Neural cell (in vitro differentiated cells): ENCODE measurements at regions not wholly inside any gene's neighbourhood (a gene's known extent, or its start where the extent isn't known, plus 50 kb on each side); places are given as distances from the start of the nearest gene placed in this dataset.

Experiments used
- H2AFZ ChIP-seq: fragments of 200-600, 300-800 bp; sonication (generic), shearing (Covaris generic); 2 replicates; pipeline ENCODE4 v1.6.0; 2014; ENCODE audit warnings: low read depth, mild to moderate bottlenecking, antibody characterized with exemption, low read length, moderate library complexity
- H3F3A ChIP-seq: fragments of 200-600 bp; shearing (Covaris generic); 2 replicates; pipeline ENCODE4 v1.6.1; 2016; ENCODE audit warnings: mild to moderate bottlenecking, moderate library complexity, mixed read lengths, antibody characterized with exemption, low read length; ENCODE audit not compliant: insufficient read depth, poor library complexity, severe bottlenecking
- H3K27ac ChIP-seq: fragments of 200-600, 300-800 bp; sonication (generic), shearing (Covaris generic); 2 replicates; pipeline ENCODE4 v1.5.1; 2014; ENCODE audit warnings: mild to moderate bottlenecking, low read length, moderate library complexity
- H3K27me3 ChIP-seq: fragments of 300-800, 200-600 bp; sonication (generic), shearing (Covaris generic); 2 replicates; pipeline ENCODE4 v1.6.0; 2014; ENCODE audit warnings: mild to moderate bottlenecking, low read depth, low read length, moderate library complexity; ENCODE audit not compliant: insufficient read depth
- H3K36me3 ChIP-seq: fragments of 300-800, 200-600 bp; sonication (generic), shearing (Covaris generic); 2 replicates; pipeline ENCODE4 v1.5.1; 2014; ENCODE audit warnings: mild to moderate bottlenecking, antibody characterized with exemption, low read length, moderate library complexity; ENCODE audit not compliant: insufficient read depth
- H3K4me2 ChIP-seq: fragments of 300-800, 200-600 bp; sonication (generic), shearing (Covaris generic); 2 replicates; pipeline ENCODE4 v1.6.0; 2014; ENCODE audit warnings: mild to moderate bottlenecking, low read length
- H3K4me3 ChIP-seq: fragments of 300-800, 200-600 bp; sonication (generic), shearing (Covaris generic); 2 replicates; pipeline ENCODE4 v1.5.1; 2014; ENCODE audit warnings: mild to moderate bottlenecking, low read length, moderate library complexity
- H3K79me2 ChIP-seq: fragments of 200-600 bp; shearing (Covaris generic); replicated peaks from 2 replicates; pipeline ENCODE4 v1.6.0; 2014; ENCODE audit warnings: mild to moderate bottlenecking, low read length, moderate library complexity; ENCODE audit not compliant: insufficient read depth
- H3K9ac ChIP-seq: fragments of 300-800, 200-600 bp; sonication (generic), shearing (Covaris generic); 2 replicates; pipeline ENCODE4 v1.6.1; 2016; ENCODE audit warnings: mild to moderate bottlenecking, low read length, mixed read lengths
- H3K9me2 ChIP-seq: fragments of 200-600 bp; shearing (Covaris generic); 2 replicates; pipeline ENCODE4 v1.6.1; 2016; ENCODE audit warnings: mild to moderate bottlenecking, low read length, mixed read lengths; ENCODE audit not compliant: insufficient read depth
- H3K9me3 ChIP-seq: fragments of 200-600, 300-800 bp; sonication (generic), shearing (Covaris generic); 2 replicates; pipeline ENCODE4 v1.6.1; 2016; ENCODE audit warnings: mild to moderate bottlenecking, mixed run types, low read length, moderate library complexity, mixed read lengths
- H4K20me1 ChIP-seq: fragments of 200-600 bp; shearing (Covaris generic); 2 replicates; pipeline ENCODE4 v1.6.1; 2016; ENCODE audit warnings: mild to moderate bottlenecking, mixed run types; ENCODE audit not compliant: insufficient read depth
- EP300 ChIP-seq: fragments of 450-650 bp; conservative IDR thresholded peaks from 2 replicates; pipeline ENCODE4 v1.6.1; 2014; ENCODE audit warnings: antibody characterized with exemption, mild to moderate bottlenecking, moderate library complexity; ENCODE audit not compliant: poor library complexity, severe bottlenecking
- EZH2 ChIP-seq: fragments of 200-600, 300-800 bp; shearing (Covaris generic), sonication (generic); IDR thresholded peaks from 2 replicates; pipeline ENCODE4 v1.6.1; 2014; ENCODE audit warnings: antibody characterized with exemption, low read length, borderline replicate concordance, mild to moderate bottlenecking; ENCODE audit not compliant: insufficient read depth, poor library complexity, severe bottlenecking
- MXI1 ChIP-seq: fragments of 450-650 bp; conservative IDR thresholded peaks from 2 replicates; pipeline ENCODE4 v1.6.1; 2014; ENCODE audit warnings: antibody characterized with exemption, mild to moderate bottlenecking; ENCODE audit not compliant: poor library complexity, severe bottlenecking
- POLR2AphosphoS5 ChIP-seq: IDR thresholded peaks from 2 replicates; pipeline ENCODE4 v1.6.1; 2012
- RAD21 ChIP-seq: fragments of 450-650 bp; conservative IDR thresholded peaks from 2 replicates; pipeline ENCODE4 v1.6.1; 2014; ENCODE audit warnings: antibody characterized with exemption, mild to moderate bottlenecking, moderate library complexity
- SMC3 ChIP-seq: fragments of 450-650 bp; conservative IDR thresholded peaks from 2 replicates; pipeline ENCODE4 v1.6.1; 2014; ENCODE audit warnings: antibody characterized with exemption, mild to moderate bottlenecking, moderate library complexity; ENCODE audit not compliant: poor library complexity
- TAF1 ChIP-seq: IDR thresholded peaks from 2 replicates; pipeline ENCODE4 v1.6.1; 2012; ENCODE audit warnings: low read depth
- TF ChIP-seq, protein P1 (sequence below): IDR thresholded peaks from 2 replicates; pipeline ENCODE4 v1.6.1; 2012; ENCODE audit warnings: borderline replicate concordance
- TF ChIP-seq, protein P2 (sequence below): fragments of 450-650 bp; IDR thresholded peaks from 2 replicates; pipeline ENCODE4 v1.5.1; 2014; ENCODE audit warnings: antibody characterized with exemption, mild to moderate bottlenecking, moderate library complexity; ENCODE audit not compliant: poor library complexity, severe bottlenecking

DNA sequence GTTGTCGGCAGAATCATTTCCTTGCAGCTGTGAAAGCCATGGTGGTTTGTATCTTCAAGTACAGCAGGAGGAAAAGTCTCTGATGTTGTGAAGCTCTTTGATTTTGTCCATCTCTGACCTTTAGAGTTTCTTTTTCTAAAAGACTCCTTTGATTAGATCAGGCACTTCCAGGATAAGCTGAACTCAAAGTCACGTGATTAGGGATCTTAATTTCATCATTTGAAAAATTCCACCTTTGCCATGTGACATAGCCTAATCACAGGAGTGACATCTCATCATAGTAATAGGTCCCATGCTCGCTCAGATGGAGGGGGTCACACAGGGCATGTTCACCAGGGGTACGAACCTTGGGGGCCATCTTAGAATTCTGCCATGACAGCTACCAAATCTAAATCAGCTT, 441.5 kb upstream of the CDH4 start:
- no peaks in the 10 kb centered on the region for H3K79me2 ChIP-seq
- H2AFZ ChIP-seq = no peak overlapping the region
- H4K20me1 ChIP-seq = no peaks in the 10 kb centered on the region
- H3K4me3 ChIP-seq = no peak overlapping the region
- no peak overlapping the region for H3K9ac ChIP-seq
- H3K36me3 ChIP-seq = no peaks in the 10 kb centered on the region
- H3K4me2 ChIP-seq = no peak overlapping the region
- TF ChIP-seq TAF1 (no peak), MXI1 (no peak), POLR2AphosphoS5 (no peak), RAD21 (no peak), SMC3 (no peak), EZH2 (no peak), EP300 (no peak)
- TF ChIP-seq, protein P1, sequence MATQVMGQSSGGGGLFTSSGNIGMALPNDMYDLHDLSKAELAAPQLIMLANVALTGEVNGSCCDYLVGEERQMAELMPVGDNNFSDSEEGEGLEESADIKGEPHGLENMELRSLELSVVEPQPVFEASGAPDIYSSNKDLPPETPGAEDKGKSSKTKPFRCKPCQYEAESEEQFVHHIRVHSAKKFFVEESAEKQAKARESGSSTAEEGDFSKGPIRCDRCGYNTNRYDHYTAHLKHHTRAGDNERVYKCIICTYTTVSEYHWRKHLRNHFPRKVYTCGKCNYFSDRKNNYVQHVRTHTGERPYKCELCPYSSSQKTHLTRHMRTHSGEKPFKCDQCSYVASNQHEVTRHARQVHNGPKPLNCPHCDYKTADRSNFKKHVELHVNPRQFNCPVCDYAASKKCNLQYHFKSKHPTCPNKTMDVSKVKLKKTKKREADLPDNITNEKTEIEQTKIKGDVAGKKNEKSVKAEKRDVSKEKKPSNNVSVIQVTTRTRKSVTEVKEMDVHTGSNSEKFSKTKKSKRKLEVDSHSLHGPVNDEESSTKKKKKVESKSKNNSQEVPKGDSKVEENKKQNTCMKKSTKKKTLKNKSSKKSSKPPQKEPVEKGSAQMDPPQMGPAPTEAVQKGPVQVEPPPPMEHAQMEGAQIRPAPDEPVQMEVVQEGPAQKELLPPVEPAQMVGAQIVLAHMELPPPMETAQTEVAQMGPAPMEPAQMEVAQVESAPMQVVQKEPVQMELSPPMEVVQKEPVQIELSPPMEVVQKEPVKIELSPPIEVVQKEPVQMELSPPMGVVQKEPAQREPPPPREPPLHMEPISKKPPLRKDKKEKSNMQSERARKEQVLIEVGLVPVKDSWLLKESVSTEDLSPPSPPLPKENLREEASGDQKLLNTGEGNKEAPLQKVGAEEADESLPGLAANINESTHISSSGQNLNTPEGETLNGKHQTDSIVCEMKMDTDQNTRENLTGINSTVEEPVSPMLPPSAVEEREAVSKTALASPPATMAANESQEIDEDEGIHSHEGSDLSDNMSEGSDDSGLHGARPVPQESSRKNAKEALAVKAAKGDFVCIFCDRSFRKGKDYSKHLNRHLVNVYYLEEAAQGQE = no peak
- TF ChIP-seq, protein P2, sequence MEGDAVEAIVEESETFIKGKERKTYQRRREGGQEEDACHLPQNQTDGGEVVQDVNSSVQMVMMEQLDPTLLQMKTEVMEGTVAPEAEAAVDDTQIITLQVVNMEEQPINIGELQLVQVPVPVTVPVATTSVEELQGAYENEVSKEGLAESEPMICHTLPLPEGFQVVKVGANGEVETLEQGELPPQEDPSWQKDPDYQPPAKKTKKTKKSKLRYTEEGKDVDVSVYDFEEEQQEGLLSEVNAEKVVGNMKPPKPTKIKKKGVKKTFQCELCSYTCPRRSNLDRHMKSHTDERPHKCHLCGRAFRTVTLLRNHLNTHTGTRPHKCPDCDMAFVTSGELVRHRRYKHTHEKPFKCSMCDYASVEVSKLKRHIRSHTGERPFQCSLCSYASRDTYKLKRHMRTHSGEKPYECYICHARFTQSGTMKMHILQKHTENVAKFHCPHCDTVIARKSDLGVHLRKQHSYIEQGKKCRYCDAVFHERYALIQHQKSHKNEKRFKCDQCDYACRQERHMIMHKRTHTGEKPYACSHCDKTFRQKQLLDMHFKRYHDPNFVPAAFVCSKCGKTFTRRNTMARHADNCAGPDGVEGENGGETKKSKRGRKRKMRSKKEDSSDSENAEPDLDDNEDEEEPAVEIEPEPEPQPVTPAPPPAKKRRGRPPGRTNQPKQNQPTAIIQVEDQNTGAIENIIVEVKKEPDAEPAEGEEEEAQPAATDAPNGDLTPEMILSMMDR = no peak
- no peaks in the 10 kb centered on the region for H3K27me3 ChIP-seq
- no peak overlapping the region for H3K27ac ChIP-seq
- H3K9me3 ChIP-seq = no peaks in the 10 kb centered on the region
- no peaks in the 10 kb centered on the region for H3K9me2 ChIP-seq
- H3F3A ChIP-seq = no peaks in the 10 kb centered on the region

DNA sequence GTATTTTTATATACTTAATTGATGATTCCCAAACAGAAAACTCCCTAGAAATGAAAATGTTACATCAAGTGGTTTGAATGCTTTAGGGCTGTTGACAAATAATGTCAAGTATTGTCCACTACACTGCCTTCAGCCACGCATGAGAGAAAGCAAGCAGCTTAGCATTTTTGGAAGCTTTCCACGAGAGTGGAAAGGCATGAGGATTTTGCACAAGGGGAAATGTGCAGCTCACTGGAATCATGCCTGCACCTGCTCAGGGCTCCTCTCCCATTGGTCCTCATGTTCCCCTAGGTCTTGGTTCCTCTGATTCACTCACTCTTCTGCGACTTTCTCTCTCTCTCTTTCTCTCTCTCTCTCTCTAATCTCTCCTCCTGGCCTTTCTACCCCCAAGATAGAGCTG, 439.5 kb upstream of the CDH4 start:
- Histone ChIP-seq H3K9ac (no peak overlapping the region), H3K9me3 (no peaks in the 10 kb centered on the region), H3K79me2 (no peaks in the 10 kb centered on the region), H3F3A (no peaks in the 10 kb centered on the region), H4K20me1 (no peaks in the 10 kb centered on the region), H3K4me3 (no peak overlapping the region), H3K4me2 (no peak overlapping the region), H3K9me2 (no peaks in the 10 kb centered on the region), H3K36me3 (no peaks in the 10 kb centered on the region), H2AFZ (no peak overlapping the region), H3K27me3 (no peaks in the 10 kb centered on the region), H3K27ac (no peak overlapping the region)
- no peak for TF ChIP-seq RAD21
- no peak for TF ChIP-seq POLR2AphosphoS5
- TF ChIP-seq, protein P2 = no peak
- no peak for TF ChIP-seq EZH2
- TF ChIP-seq, protein P1 = no peak
- no peak for TF ChIP-seq MXI1
- no peak for TF ChIP-seq SMC3
- TF ChIP-seq EP300 = no peak
- no peak for TF ChIP-seq TAF1
